Thoracic aorta (tissue), 2 donors: ENCODE measurements at regions not wholly inside any gene's neighbourhood (a gene's known extent, or its start where the extent isn't known, plus 50 kb on each side); places are given as distances from the start of the nearest gene placed in this dataset.

Experiments
- ATAC-seq: fragments of 150-250 bp; one replicate; pipeline ENCODE4 v1.8.0; 2017; ENCODE audit warnings: low read depth; ENCODE audit not compliant: insufficient number of reproducible peaks, low FRiP score
- DNase-seq: peaks from one replicate; pipeline ENCODE4 v3.0.0-alpha.2; 2020; ENCODE audit warnings: low spot score
- H3K27ac ChIP-seq, 2 donors: fragments of 200-600 bp; sonication (generic); 1 replicate in 1 of 2; 2 replicates in 1 of 2; pipeline ENCODE4 v1.5.1; 2016; ENCODE audit warnings: mild to moderate bottlenecking in 2 of 2, moderate library complexity in 2 of 2
- H3K27me3 ChIP-seq: fragments of 200-600 bp; sonication (generic); replicated peaks from 2 replicates; pipeline ENCODE4 v1.6.0; 2016; ENCODE audit warnings: mild to moderate bottlenecking; ENCODE audit not compliant: insufficient read depth
- H3K36me3 ChIP-seq: fragments of 200-600 bp; sonication (generic); one replicate; pipeline ENCODE4 v1.5.1; 2016
- H3K4me1 ChIP-seq, 2 donors: fragments of 200-600 bp; sonication (generic); 1 replicate in 1 of 2; 2 replicates in 1 of 2; pipeline versions ENCODE4 v1.5.1 to v1.6.0; 2016; ENCODE audit warnings: low read depth in 2 of 2, mild to moderate bottlenecking in 1 of 2; ENCODE audit not compliant: control insufficient read depth in 1 of 2
- H3K4me3 ChIP-seq: fragments of 200-600 bp; sonication (generic); 2 replicates; pipeline ENCODE4 v1.5.1; 2016; ENCODE audit warnings: mild to moderate bottlenecking
- H3K9me3 ChIP-seq: fragments of 200-600 bp; sonication (generic); 2 replicates; pipeline ENCODE4 v1.5.1; 2016
- CTCF ChIP-seq: fragments of 200-600 bp; sonication (generic); IDR thresholded peaks from one replicate; pipeline ENCODE4 v1.5.1; 2019; ENCODE audit warnings: antibody characterized with exemption

GRCh38 chr15:77811270-77811669 is 178.6 kb upstream of the LINGO1 start:
- DNase-seq (no peak), ATAC-seq (no peak)
- Histone ChIP-seq H3K27ac (no peak overlapping the region), H3K9me3 (no peaks in the 10 kb centered on the region), H3K27me3 (no peaks in the 10 kb centered on the region), H3K4me3 (no peak overlapping the region), H3K4me1 (no peaks in the 10 kb centered on the region), H3K36me3 (no peaks in the 10 kb centered on the region)
- TF ChIP-seq CTCF: no peak

- no peak for DNase-seq
- no peak overlapping the region for H3K27ac ChIP-seq
- H3K9me3 ChIP-seq: no peaks in the 10 kb centered on the region
- no peaks in the 10 kb centered on the region for H3K36me3 ChIP-seq
- H3K27me3 ChIP-seq: no peaks in the 10 kb centered on the region
- H3K4me1 ChIP-seq: no peaks in the 10 kb centered on the region
- no peak overlapping the region for H3K4me3 ChIP-seq
- no peak for ATAC-seq
- no peak for TF ChIP-seq CTCF
Measured at GRCh38 chr15:77810130-77810571, 177.4 kb upstream of the LINGO1 start.

- Histone ChIP-seq H3K27me3 (no peaks in the 10 kb centered on the region), H3K27ac (no peak overlapping the region), H3K4me3 (no peak overlapping the region), H3K9me3 (no peaks in the 10 kb centered on the region), H3K4me1 (no peaks in the 10 kb centered on the region), H3K36me3 (no peaks in the 10 kb centered on the region)
- ATAC-seq: no peak
- no peak for TF ChIP-seq CTCF
- DNase-seq: no peak
Measured at GRCh38 chr15:77808581-77809177, 176.0 kb upstream of the LINGO1 start.

- Histone ChIP-seq H3K4me3 (no peak overlapping the region), H3K36me3 (no peaks in the 10 kb centered on the region), H3K27ac (no peak overlapping the region), H3K4me1 (no peaks in the 10 kb centered on the region), H3K9me3 (no peaks in the 10 kb centered on the region), H3K27me3 (no peaks in the 10 kb centered on the region)
- DNase-seq (no peak), ATAC-seq (no peak)
- TF ChIP-seq CTCF: no peak
Measured at GRCh38 chr15:77808075-77808474, 175.4 kb upstream of the LINGO1 start.

- Histone ChIP-seq H3K27ac (no peak overlapping the region), H3K9me3 (no peaks in the 10 kb centered on the region), H3K36me3 (no peaks in the 10 kb centered on the region), H3K4me3 (no peak overlapping the region), H3K27me3 (no peaks in the 10 kb centered on the region), H3K4me1 (no peaks in the 10 kb centered on the region)
- DNase-seq: no peak
- ATAC-seq: no peak
- TF ChIP-seq CTCF: no peak
Measured at GRCh38 chr15:77807611-77808010, 174.9 kb upstream of the LINGO1 start.
